ENCODE measurements at regions not wholly inside any gene's neighbourhood (a gene's known extent, or its start where the extent isn't known, plus 50 kb on each side); places are given as distances from the start of the nearest gene placed in this dataset.
"Not testable (repeated sequence)": the region's sequence is repeated elsewhere in the genome, so short reads cannot be mapped to it uniquely, and the experiment has no call there.

- TF ChIP-seq CTCF, POLR2AphosphoS5, POLR2A (IDR thresholded peaks at IDR 0.05): not testable (repeated sequence)
Measured at GRCh38 chrX:113990669-113991068, 593.2 kb upstream of the HTR2C start.

Measured in prostate gland (tissue), 2 donors.